IMR-90 (cell line): ENCODE measurements at regions not wholly inside any gene's neighbourhood (a gene's known extent, or its start where the extent isn't known, plus 50 kb on each side); places are given as distances from the start of the nearest gene placed in this dataset.

Source experiments
- ATAC-seq: fragments of 200-7000 bp; cut with Tn5 transposase; 2 replicates; pipeline ENCODE4 v1.9.1; 2020; ENCODE audit warnings: low read depth, mild to moderate bottlenecking, moderate library complexity
- BruUV-seq: library from RNA; stranded (reverse); fragments of 400-500 nt; replicated peaks from 2 replicates; lab custom pipeline; 2021; lab: Mats Ljungman, UMichigan
- CTCF ChIA-PET: fragments of 300-600 bp; formaldehyde crosslinking; extraction: SDS; loops from one replicate; lab custom pipeline; 2021; ENCODE audit warnings: antibody characterized with exemption; lab: Yijun Ruan, JAX
- POLR2A ChIA-PET: fragments of 300-600 bp; sonication (Branson Sonifier 250); formaldehyde crosslinking; loops from one replicate; lab custom pipeline; 2022; ENCODE audit warnings: antibody characterized with exemption; ENCODE audit not compliant: unreplicated experiment; lab: Charles Lee
- DNase-seq: peaks from one replicate; pipeline ENCODE4 v3.0.0; 2013
- H2AFZ ChIP-seq: replicated peaks from 2 replicates; pipeline ENCODE3; 2013; ENCODE audit warnings: low read length, mild to moderate bottlenecking; ENCODE audit not compliant: poor library complexity
- H2AK5ac ChIP-seq: 2 replicates; pipeline ENCODE4 v1.6.1; 2013; ENCODE audit warnings: low read depth, low read length, inconsistent platforms
- H2AK9ac ChIP-seq: replicated peaks from 2 replicates; pipeline ENCODE3; 2013; ENCODE audit warnings: mild to moderate bottlenecking, low read depth, low read length, moderate library complexity; ENCODE audit not compliant: poor library complexity
- H2BK120ac ChIP-seq: 2 replicates; pipeline ENCODE4 v1.6.1; 2013; ENCODE audit warnings: low read depth, low read length, inconsistent platforms
- H2BK15ac ChIP-seq: 3 replicates; pipeline ENCODE4 v1.6.1; 2013; ENCODE audit warnings: low read depth, low read length, inconsistent platforms
- H2BK20ac ChIP-seq: 2 replicates; pipeline ENCODE4 v1.6.1; 2013; ENCODE audit warnings: low read depth, mild to moderate bottlenecking, inconsistent platforms, low read length, moderate library complexity
- H2BK5ac ChIP-seq: 2 replicates; pipeline ENCODE4 v1.6.1; 2013; ENCODE audit warnings: mild to moderate bottlenecking, low read depth, low read length, inconsistent platforms; ENCODE audit not compliant: poor library complexity, severe bottlenecking
- H3K14ac ChIP-seq: replicated peaks from 2 replicates; pipeline ENCODE4 v1.6.1; 2013; ENCODE audit warnings: low read depth, low read length, inconsistent platforms
- H3K18ac ChIP-seq: 2 replicates; pipeline ENCODE4 v1.6.1; 2013; ENCODE audit warnings: low read depth, low read length, control low read depth
- H3K23ac ChIP-seq: 2 replicates; pipeline ENCODE4 v1.6.1; 2013; ENCODE audit warnings: low read depth, low read length, inconsistent platforms
- H3K27ac ChIP-seq: 2 replicates; pipeline ENCODE4 v1.5.1; 2013; ENCODE audit warnings: mild to moderate bottlenecking, control low read depth, low read length; ENCODE audit not compliant: insufficient read depth
- H3K27me3 ChIP-seq: 2 replicates; pipeline ENCODE4 v1.6.1; 2013; ENCODE audit warnings: low read length; ENCODE audit not compliant: control insufficient read depth, insufficient read depth
- H3K36me3 ChIP-seq: 2 replicates; pipeline ENCODE4 v1.6.1; 2013; ENCODE audit warnings: low read length, mixed read lengths; ENCODE audit not compliant: control insufficient read depth, insufficient read depth
- H3K4ac ChIP-seq: 2 replicates; pipeline ENCODE4 v1.6.1; 2013; ENCODE audit warnings: low read depth, low read length, inconsistent platforms
- H3K4me1 ChIP-seq: 2 replicates; pipeline ENCODE4 v1.6.1; 2013; ENCODE audit warnings: low read length, mixed read lengths; ENCODE audit not compliant: control insufficient read depth, insufficient read depth
- H3K4me2 ChIP-seq: 2 replicates; pipeline ENCODE4 v1.6.1; 2013; ENCODE audit warnings: low read depth, mild to moderate bottlenecking, control low read depth, low read length, moderate library complexity
- H3K4me3 ChIP-seq: 2 replicates; pipeline ENCODE4 v1.5.1; 2013; ENCODE audit warnings: low read depth, mild to moderate bottlenecking, control low read depth, low read length, moderate library complexity; ENCODE audit not compliant: insufficient read depth
- H3K56ac ChIP-seq: 2 replicates; pipeline ENCODE4 v1.6.1; 2013; ENCODE audit warnings: low read length, inconsistent platforms; ENCODE audit not compliant: insufficient read depth; ENCODE audit errors: extremely low read depth
- H3K79me1 ChIP-seq, 2 experiments: 2 replicates each; pipeline ENCODE4 v1.6.1; 2013; ENCODE audit warnings: low read length in 2 of 2, inconsistent platforms in 1 of 2, low read depth in 1 of 2
- H3K9ac ChIP-seq: 2 replicates; pipeline ENCODE4 v1.6.1; 2013; ENCODE audit warnings: low read depth, low read length, control low read depth
- H3K9me1 ChIP-seq: 2 replicates; pipeline ENCODE4 v1.6.1; 2013; ENCODE audit warnings: low read length, inconsistent platforms; ENCODE audit not compliant: insufficient read depth
- H3K9me3 ChIP-seq: 2 replicates; pipeline ENCODE4 v1.6.1; 2013; ENCODE audit warnings: low read length; ENCODE audit not compliant: control insufficient read depth, insufficient read depth
- H4K20me1 ChIP-seq: 2 replicates; pipeline ENCODE4 v1.6.1; 2013; ENCODE audit warnings: low read length, inconsistent platforms; ENCODE audit not compliant: insufficient read depth
- H4K5ac ChIP-seq: 2 replicates; pipeline ENCODE4 v1.6.1; 2013; ENCODE audit warnings: mild to moderate bottlenecking, low read depth, low read length, control low read depth
- H4K8ac ChIP-seq, 2 experiments: 2 replicates each; pipeline ENCODE4 v1.6.1; 2013; ENCODE audit warnings: low read depth in 2 of 2, low read length in 2 of 2, control low read depth in 1 of 2, inconsistent platforms in 1 of 2
- H4K91ac ChIP-seq: 2 replicates; pipeline ENCODE4 v1.6.1; 2013; ENCODE audit warnings: low read depth, low read length, inconsistent platforms; ENCODE audit not compliant: insufficient read depth
- BHLHE40 ChIP-seq: fragments of 150-350 bp; IDR thresholded peaks from 2 replicates; pipeline ENCODE4 v1.6.1; 2016; ENCODE audit warnings: mild to moderate bottlenecking, low read depth, low read length
- CEBPB ChIP-seq: IDR thresholded peaks from 2 replicates; pipeline ENCODE4 v1.6.1; 2012; ENCODE audit warnings: low read depth, low read length, improper control_type of control experiment
- CHD1 ChIP-seq: IDR thresholded peaks from 2 replicates; pipeline ENCODE4 v1.6.1; 2012; ENCODE audit warnings: low read depth, low read length, improper control_type of control experiment
- CTCF ChIP-seq: conservative IDR thresholded peaks from 2 replicates; pipeline ENCODE4 v1.5.1; 2012; ENCODE audit warnings: mild to moderate bottlenecking, low read depth, low read length, improper control_type of control experiment
- ELK1 ChIP-seq: fragments of 150-350 bp; IDR thresholded peaks from 2 replicates; pipeline ENCODE4 v1.6.1; 2016; ENCODE audit warnings: low read depth, mild to moderate bottlenecking, low read length, moderate library complexity, borderline replicate concordance
- FOS ChIP-seq: fragments of 150-350 bp; IDR thresholded peaks from 2 replicates; pipeline ENCODE4 v1.6.1; 2016; ENCODE audit warnings: low read depth, low read length
- MAFK ChIP-seq: IDR thresholded peaks from 2 replicates; pipeline ENCODE4 v1.6.1; 2012; ENCODE audit warnings: low read depth, low read length, improper control_type of control experiment
- MAZ ChIP-seq: IDR thresholded peaks from 2 replicates; pipeline ENCODE4 v1.6.1; 2012; ENCODE audit warnings: low read depth, mild to moderate bottlenecking, low read length, improper control_type of control experiment, moderate library complexity, borderline replicate concordance
- MXI1 ChIP-seq: IDR thresholded peaks from 2 replicates; pipeline ENCODE4 v1.6.1; 2012; ENCODE audit warnings: low read depth, mild to moderate bottlenecking, low read length, moderate library complexity, borderline replicate concordance
- NFE2L2 ChIP-seq: fragments of 150-350 bp; IDR thresholded peaks from 2 replicates; pipeline ENCODE4 v1.6.1; 2016; ENCODE audit warnings: low read depth, mild to moderate bottlenecking, low read length
- POLR2A ChIP-seq: IDR thresholded peaks from 2 replicates; pipeline ENCODE4 v1.6.1; 2012; ENCODE audit warnings: mild to moderate bottlenecking, low read depth, low read length
- RAD21 ChIP-seq: IDR thresholded peaks from 2 replicates; pipeline ENCODE4 v1.6.1; 2012; ENCODE audit warnings: low read length, improper control_type of control experiment
- RCOR1 ChIP-seq: IDR thresholded peaks from 2 replicates; pipeline ENCODE4 v1.6.1; 2012; ENCODE audit warnings: mild to moderate bottlenecking, low read length, improper control_type of control experiment; ENCODE audit not compliant: insufficient replicate concordance
- RFX5 ChIP-seq: IDR thresholded peaks from 2 replicates; pipeline ENCODE4 v1.8.0; 2012; ENCODE audit warnings: low read depth, mild to moderate bottlenecking, low read length, moderate library complexity
- SMC3 ChIP-seq: fragments of 150-350 bp; IDR thresholded peaks from 2 replicates; pipeline ENCODE4 v1.6.1; 2016; ENCODE audit warnings: low read depth, mild to moderate bottlenecking, antibody characterized with exemption, low read length, moderate library complexity
- USF2 ChIP-seq: fragments of 150-350 bp; IDR thresholded peaks from 2 replicates; pipeline ENCODE4 v1.6.1; 2017; ENCODE audit warnings: mild to moderate bottlenecking, antibody characterized with exemption, low read length, low read depth
- WGBS, 2 experiments: methylation state at CpG; one replicate each; pipeline versions ENCODE4 v1.1.5 to v1.1.7; 2013; ENCODE audit warnings: missing lambda C conversion rate in 2 of 2; ENCODE audit not compliant: insufficient read length in 1 of 2; ENCODE audit errors: extremely low coverage in 2 of 2; 5-methylcytosine and 5-hydroxymethylcytosine counted together
- dilution Hi-C: fragments of 300-500 bp; cut with HindIII; formaldehyde crosslinking; loops from one replicate; pipeline ENCODE4 v1.14.3; 2018; ENCODE audit warnings: low sequenced_read_pairs; ENCODE audit not compliant: unreplicated experiment
- in situ Hi-C: fragments of 300-500 bp; cut with MboI; formaldehyde crosslinking; loops from 3 replicates; pipeline ENCODE4 v1.14.3; 2019; ENCODE audit warnings: low sequenced_read_pairs, inconsistent platforms, mixed read lengths
- intact Hi-C: fragments of 100-400 bp; cut with micrococcal nuclease; formaldehyde crosslinking; loops from 2 replicates; pipeline ENCODE4 v1.10.0; 2022

- Histone ChIP-seq H3K4me3 (no peak overlapping the region), H3K23ac (no peak overlapping the region), H2AK9ac (no peak overlapping the region), H3K79me1 (no peaks in the 10 kb centered on the region), H2BK15ac (no peak overlapping the region), H3K9me3 (peaks cover 11% of the 10 kb centered on the region), H3K27ac (no peak overlapping the region), H2AFZ (no peak overlapping the region), H2BK120ac (no peak overlapping the region), H3K9me1 (no peaks in the 10 kb centered on the region), H3K14ac (no peak overlapping the region), H3K18ac (no peak overlapping the region), H2AK5ac (no peak overlapping the region), H2BK5ac (no peak overlapping the region), H4K91ac (no peak overlapping the region), H4K20me1 (no peaks in the 10 kb centered on the region), H3K4me1 (no peaks in the 10 kb centered on the region), H3K4me2 (no peak overlapping the region), H4K8ac (no peak overlapping the region), H2BK20ac (no peak overlapping the region), H3K9ac (no peak overlapping the region), H3K56ac (no peak overlapping the region), H3K27me3 (no peaks in the 10 kb centered on the region), H3K4ac (no peak overlapping the region), H3K36me3 (no peaks in the 10 kb centered on the region), H4K5ac (no peak overlapping the region)
- CTCF ChIA-PET = no interaction called here
- no TSS peak for BruUV-seq
- dilution Hi-C loops (no loop called here), in situ Hi-C loops (no loop called here), intact Hi-C loops (no loop called here)
- POLR2A ChIA-PET = no interaction called here
- TF ChIP-seq RAD21 = no peak
- no peak for TF ChIP-seq MAZ
- TF ChIP-seq CTCF = no peak
- no peak for TF ChIP-seq MXI1
- no peak for TF ChIP-seq MAFK
- TF ChIP-seq NFE2L2 = no peak
- no peak for TF ChIP-seq USF2
- TF ChIP-seq RFX5 = no peak
- TF ChIP-seq CHD1 = no peak
- TF ChIP-seq FOS = no peak
- TF ChIP-seq ELK1 = no peak
- TF ChIP-seq RCOR1 = no peak
- no peak for TF ChIP-seq POLR2A
- TF ChIP-seq CEBPB = no peak
- TF ChIP-seq SMC3 = no peak
- TF ChIP-seq BHLHE40 = no peak
- WGBS, 2 experiments = no CpG with 5 or more reads among the region's 5 CpGs
- DNase-seq (no peak), ATAC-seq (no peak)
These were observed 109.3 kb upstream of the LINC00305 start for GRCh38 chr18:64258111-64258650.
